Endothelial cell of umbilical vein (primary cell): ENCODE measurements at regions not wholly inside any gene's neighbourhood (a gene's known extent, or its start where the extent isn't known, plus 50 kb on each side); places are given as distances from the start of the nearest gene placed in this dataset.

ENCODE experiments used
- BruUV-seq: library from RNA; stranded (reverse); fragments of 400-500 nt; replicated peaks from 2 replicates; lab custom pipeline; 2021; lab: Mats Ljungman, UMichigan
- CTCF ChIA-PET: fragments of 300-600, 350-600 bp; sonication (Branson Sonifier 250); formaldehyde crosslinking; loops from one replicate; lab custom pipeline; 2021; ENCODE audit warnings: antibody characterized with exemption, inconsistent platforms; lab: Charles Lee
- POLR2A ChIA-PET: fragments of 300-600, 350-600 bp; sonication (Branson Sonifier 250); formaldehyde crosslinking; loops from one replicate; lab custom pipeline; 2021; ENCODE audit warnings: antibody characterized with exemption, inconsistent platforms; lab: Charles Lee
- DNase-seq: peaks from one replicate; pipeline ENCODE4 v3.0.0-alpha.2; 2011; ENCODE audit warnings: low read depth, low spot score
- FAIRE-seq: peaks from 2 replicates; lab custom pipeline; 2011; peaks lifted over from hg19 to GRCh38; lab: Jason Lieb, UNC
- H2AFZ ChIP-seq: 2 replicates; pipeline ENCODE4 v1.6.0; 2012; ENCODE audit warnings: low read depth, low read length, control low read depth, inconsistent platforms
- H3K27ac ChIP-seq: 2 replicates; pipeline ENCODE4 v1.5.1; 2011; ENCODE audit warnings: low read depth, mild to moderate bottlenecking, control low read depth, low read length, moderate library complexity; ENCODE audit not compliant: insufficient read depth
- H3K27me3 ChIP-seq, 2 experiments: 2 replicates each; pipeline versions ENCODE4 v1.6.0 to v1.6.1; 2011; ENCODE audit warnings: low read length in 2 of 2, mixed read lengths in 1 of 2; ENCODE audit not compliant: control insufficient read depth in 2 of 2, insufficient read depth in 2 of 2
- H3K36me3 ChIP-seq, 2 experiments: 2 replicates in 1 of 2; 3 replicates in 1 of 2; pipeline ENCODE4 v1.5.1; 2011; ENCODE audit warnings: low read length in 2 of 2, mild to moderate bottlenecking in 1 of 2, moderate library complexity in 1 of 2; ENCODE audit not compliant: control insufficient read depth in 2 of 2, insufficient read depth in 2 of 2; ENCODE audit errors: extremely low read depth in 1 of 2
- H3K4me1 ChIP-seq: 3 replicates; pipeline ENCODE4 v1.5.1; 2011; ENCODE audit warnings: mild to moderate bottlenecking, low read length; ENCODE audit not compliant: control insufficient read depth, insufficient read depth; ENCODE audit errors: extremely low read depth
- H3K4me2 ChIP-seq: 2 replicates; pipeline ENCODE4 v1.6.1; 2011; ENCODE audit warnings: low read length, control low read depth, mixed read lengths; ENCODE audit not compliant: insufficient read depth
- H3K4me3 ChIP-seq, 3 experiments: fragments of 200-600 bp in 1 of 3; sonication (generic), shearing (Covaris generic) in 1 of 3; replicated peaks in 1 of 3; 2 replicates each; pipeline ENCODE4 v1.5.1; 2011 to 2016; ENCODE audit warnings: control low read depth in 3 of 3, low read length in 3 of 3, mild to moderate bottlenecking in 2 of 3, inconsistent platforms in 1 of 3, low read depth in 1 of 3, moderate library complexity in 1 of 3; ENCODE audit not compliant: insufficient read depth in 1 of 3
- H3K79me2 ChIP-seq: 2 replicates; pipeline ENCODE4 v1.6.0; 2012; ENCODE audit warnings: low read length, inconsistent platforms; ENCODE audit not compliant: control insufficient read depth, insufficient read depth
- H3K9ac ChIP-seq: replicated peaks from 2 replicates; pipeline ENCODE3; 2011; ENCODE audit warnings: low read length, control low read depth; ENCODE audit not compliant: insufficient read depth; ENCODE audit errors: extremely low read depth
- H3K9me1 ChIP-seq: replicated peaks from 3 replicates; pipeline ENCODE4 v1.6.0; 2011; ENCODE audit warnings: mild to moderate bottlenecking, low read length; ENCODE audit not compliant: control insufficient read depth, insufficient read depth; ENCODE audit errors: extremely low read depth
- H3K9me3 ChIP-seq: replicated peaks from 2 replicates; pipeline ENCODE4 v1.5.1; 2012; ENCODE audit warnings: low read length, inconsistent platforms; ENCODE audit not compliant: control insufficient read depth, insufficient read depth
- H4K20me1 ChIP-seq: replicated peaks from 2 replicates; pipeline ENCODE3; 2011; ENCODE audit warnings: mild to moderate bottlenecking, low read length; ENCODE audit not compliant: control insufficient read depth, insufficient read depth; ENCODE audit errors: extremely low read depth
- CTCF ChIP-seq, 2 donors: IDR thresholded peaks; 1 replicate in 1 of 2; 2 replicates in 1 of 2; pipeline ENCODE4 v1.5.1; 2011; ENCODE audit warnings: low read length in 2 of 2, mild to moderate bottlenecking in 2 of 2, moderate library complexity in 2 of 2, control low read depth in 1 of 2, inconsistent platforms in 1 of 2, low read depth in 1 of 2; ENCODE audit not compliant: insufficient read depth in 1 of 2; ENCODE audit errors: extremely low read depth in 1 of 2
- EZH2 ChIP-seq: IDR thresholded peaks from 2 replicates; pipeline ENCODE4 v1.6.1; 2012; ENCODE audit warnings: borderline replicate concordance, low read depth, mild to moderate bottlenecking, moderate library complexity, low read length, inconsistent platforms; ENCODE audit not compliant: severe bottlenecking
- FOS ChIP-seq: IDR thresholded peaks from 2 replicates; pipeline ENCODE4 v1.6.1; 2011; ENCODE audit warnings: mild to moderate bottlenecking, low read length, moderate library complexity, borderline replicate concordance; ENCODE audit not compliant: insufficient read depth
- GATA2 ChIP-seq: IDR thresholded peaks from 2 replicates; pipeline ENCODE4 v1.7.0; 2011; ENCODE audit warnings: low read depth, mild to moderate bottlenecking, moderate library complexity, mixed read lengths, low read length; ENCODE audit not compliant: insufficient read length, insufficient read depth
- JUN ChIP-seq: IDR thresholded peaks from 2 replicates; pipeline ENCODE4 v1.6.1; 2011; ENCODE audit warnings: borderline replicate concordance, low read depth; ENCODE audit not compliant: insufficient read length, insufficient read depth
- MAX ChIP-seq: IDR thresholded peaks from 2 replicates; pipeline ENCODE4 v1.6.1; 2011; ENCODE audit not compliant: insufficient read depth, insufficient read length
- MYC ChIP-seq: IDR thresholded peaks from one replicate; pipeline ENCODE4 v1.6.1; 2011; ENCODE audit warnings: mild to moderate bottlenecking, low read depth, low read length
- POLR2AphosphoS5 ChIP-seq: IDR thresholded peaks from 2 replicates; pipeline ENCODE4 v1.6.1; 2012; ENCODE audit warnings: low read depth, mild to moderate bottlenecking, control low read depth, low read length, moderate library complexity; ENCODE audit not compliant: insufficient read depth
- dilution Hi-C: fragments of 300-500 bp; cut with MboI; formaldehyde crosslinking; loops from one replicate; pipeline ENCODE4 v1.15.0; 2019; ENCODE audit warnings: low sequenced_read_pairs; ENCODE audit not compliant: extremely low pct_ligation_motif_present
- intact Hi-C: fragments of 100-400 bp; cut with micrococcal nuclease; formaldehyde crosslinking; loops from one replicate; pipeline ENCODE4 v1.10.0; 2022

- Histone ChIP-seq H3K36me3 (no peaks in the 10 kb centered on the region), H3K9ac (no peak overlapping the region), H4K20me1 (no peaks in the 10 kb centered on the region), H2AFZ (no peak overlapping the region), H3K27me3 (no peaks in the 10 kb centered on the region), H3K4me1 (no peaks in the 10 kb centered on the region), H3K79me2 (no peaks in the 10 kb centered on the region), H3K9me3 (peaks cover 3% of the 10 kb centered on the region), H3K9me1 (no peaks in the 10 kb centered on the region), H3K4me3 (no peak overlapping the region), H3K27ac (no peak overlapping the region), H3K4me2 (no peak overlapping the region)
- DNase-seq, result no peak
- TF ChIP-seq FOS (no peak), MAX (no peak), MYC (no peak), POLR2AphosphoS5 (no peak), GATA2 (no peak), CTCF (IDR thresholded peaks at IDR 0.05; ENCODE audit: extremely low read depth in 1 of 2, insufficient read depth in 1 of 2, low read depth in 1 of 2, low read length in 2 of 2) (no peak), EZH2 (no peak), JUN (no peak)
- BruUV-seq, result no TSS peak
- FAIRE-seq, result no peak
- dilution Hi-C loops (no loop called here), intact Hi-C loops (no loop called here)
- ChIA-PET POLR2A (no interaction called here), CTCF (no interaction called here)
These were observed 349.2 kb upstream of the LMO3 start for GRCh38 chr12:16955083-16955657.
